Thyroid gland (tissue), 4 donors: ENCODE measurements at regions not wholly inside any gene's neighbourhood (a gene's known extent, or its start where the extent isn't known, plus 50 kb on each side); places are given as distances from the start of the nearest gene placed in this dataset.

Experiments used
- CTCF ChIP-seq, 6 experiments: fragments of 200-600 bp in 3 of 6; fragments of 450-650 bp in 3 of 6; sonication (generic) in 3 of 6; IDR thresholded peaks; one replicate each; pipeline ENCODE4 v1.5.1; 2016 to 2019; ENCODE audit warnings: antibody characterized with exemption in 6 of 6, mild to moderate bottlenecking in 2 of 6, inconsistent platforms in 1 of 6, moderate library complexity in 1 of 6
- POLR2A ChIP-seq, 2 donors: fragments of 450-650 bp; IDR thresholded peaks; one replicate each; pipeline ENCODE4 v1.6.1; 2017; ENCODE audit warnings: antibody characterized with exemption in 2 of 2, mild to moderate bottlenecking in 2 of 2, moderate library complexity in 1 of 2

- TF ChIP-seq CTCF (IDR thresholded peaks at IDR 0.05) (no peak), POLR2A (IDR thresholded peaks at IDR 0.05) (no peak)
These were observed 175.4 kb upstream of the RREB1 start for GRCh38 chr6:6932341-6932740.
